ENCODE measurements at regions not wholly inside any gene's neighbourhood (a gene's known extent, or its start where the extent isn't known, plus 50 kb on each side); places are given as distances from the start of the nearest gene placed in this dataset.

DNA sequence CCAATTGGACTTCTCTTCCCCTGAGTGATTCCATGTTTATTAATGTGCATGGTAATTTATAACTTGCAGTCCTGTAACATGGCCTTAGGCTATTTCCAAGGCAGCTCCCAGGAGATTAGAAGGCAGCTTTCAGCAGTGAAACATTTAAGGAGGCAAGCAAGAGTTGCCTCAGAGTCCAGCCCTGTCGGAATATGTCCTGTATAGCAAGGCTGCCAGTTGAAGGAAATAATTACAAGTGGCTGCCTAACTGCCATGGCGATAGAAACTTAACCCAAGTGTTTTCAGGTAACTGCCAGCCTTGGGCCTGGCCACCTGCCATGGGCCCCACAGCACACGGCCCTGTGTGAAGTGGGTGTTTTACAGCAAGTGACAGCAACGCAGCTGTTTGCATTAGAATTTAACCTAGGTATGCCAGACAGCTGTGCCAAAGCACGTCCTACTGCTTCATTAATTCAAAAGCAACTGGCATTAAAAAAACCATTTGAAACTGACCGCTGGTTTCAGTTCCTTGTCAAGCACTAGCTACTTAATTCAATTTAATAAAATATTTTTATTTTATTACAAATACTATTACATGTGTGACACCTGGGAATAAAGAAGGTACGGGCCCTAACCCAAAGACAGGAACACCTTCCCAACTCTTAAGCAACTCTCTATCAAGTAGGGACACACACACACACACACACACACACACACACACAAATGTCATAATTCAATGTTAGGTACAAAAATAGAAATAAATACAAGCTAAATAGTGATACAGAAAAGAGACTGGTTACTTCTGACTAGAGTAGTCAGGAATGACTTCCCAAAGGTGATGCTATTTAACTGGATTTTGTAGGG lies 151.8 kb upstream of the HEY2 start:
- no peak for TF ChIP-seq ZNF274 (IDR thresholded peaks at IDR 0.05; ENCODE audit: low read depth, low read length)
- TF ChIP-seq YY1 (IDR thresholded peaks at IDR 0.05; ENCODE audit: insufficient read depth, insufficient read length): no peak
- TF ChIP-seq SUZ12 (IDR thresholded peaks at IDR 0.05; ENCODE audit: extremely low read depth, insufficient read depth, insufficient read length): no peak
- Histone ChIP-seq H3K9me3 (ENCODE audit: insufficient read depth, low read length) (no peaks in the 10 kb centered on the region), H3K36me3 (ENCODE audit: insufficient read depth, insufficient read length, low read length) (no peaks in the 10 kb centered on the region), H3K4me3 (ENCODE audit: insufficient read length, low read depth) (no peak overlapping the region), H3K9ac (ENCODE audit: insufficient read length, low read depth) (no peak overlapping the region), H3K4me1 (ENCODE audit: insufficient read depth, insufficient read length) (no peaks in the 10 kb centered on the region), H3K27me3 (ENCODE audit: insufficient read depth, insufficient read length) (no peaks in the 10 kb centered on the region)
- no peak for DNase-seq (ENCODE audit: low read depth, low spot score)

DNA sequence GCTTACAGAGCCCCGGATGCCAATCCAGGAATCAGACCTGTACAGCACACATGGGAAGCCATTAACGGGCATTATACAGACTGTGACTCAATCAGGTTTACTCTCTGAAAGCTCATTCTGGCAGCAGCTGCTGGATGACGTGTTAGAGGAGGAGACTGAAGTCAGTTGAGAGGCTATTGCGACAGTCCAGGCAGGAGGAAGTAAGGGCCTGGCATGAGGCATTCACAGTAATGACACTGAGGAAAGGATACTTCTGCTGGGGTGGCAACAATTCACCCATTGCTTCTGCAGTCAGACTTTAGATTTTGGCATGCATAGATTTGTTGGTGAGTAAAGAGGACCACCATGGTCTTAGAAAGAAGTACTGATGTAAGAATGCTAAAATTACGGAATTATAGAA lies 151.0 kb upstream of the HEY2 start:
- no peak for DNase-seq (ENCODE audit: low read depth, low spot score)
- H3K4me3 ChIP-seq (ENCODE audit: insufficient read length, low read depth): no peak overlapping the region
- H3K27me3 ChIP-seq (ENCODE audit: insufficient read depth, insufficient read length): no peaks in the 10 kb centered on the region
- no peaks in the 10 kb centered on the region for H3K9me3 ChIP-seq (ENCODE audit: insufficient read depth, low read length)
- TF ChIP-seq ZNF274 (IDR thresholded peaks at IDR 0.05; ENCODE audit: low read depth, low read length) (no peak), YY1 (IDR thresholded peaks at IDR 0.05; ENCODE audit: insufficient read depth, insufficient read length) (no peak), SUZ12 (IDR thresholded peaks at IDR 0.05; ENCODE audit: extremely low read depth, insufficient read depth, insufficient read length) (no peak)
- no peak overlapping the region for H3K9ac ChIP-seq (ENCODE audit: insufficient read length, low read depth)
- H3K4me1 ChIP-seq (ENCODE audit: insufficient read depth, insufficient read length): no peaks in the 10 kb centered on the region
- H3K36me3 ChIP-seq (ENCODE audit: insufficient read depth, insufficient read length, low read length): no peaks in the 10 kb centered on the region

DNA sequence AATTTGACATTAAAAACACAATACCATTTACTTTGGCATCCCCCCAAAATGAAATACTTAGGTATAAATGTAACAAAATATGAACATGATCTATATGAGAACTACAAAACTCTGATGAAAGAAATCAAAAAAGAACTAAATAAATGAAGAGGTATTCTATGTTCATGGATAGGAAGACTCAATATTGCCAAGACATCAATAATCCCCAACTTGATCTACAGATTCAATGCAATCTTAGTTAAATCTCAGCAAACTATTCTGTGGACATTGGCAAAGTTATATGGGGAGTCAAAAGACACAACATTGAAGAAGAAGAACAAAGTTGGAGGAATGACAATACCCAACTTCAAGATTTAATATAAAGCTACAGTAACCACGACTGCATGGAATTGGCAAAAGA lies 145.2 kb upstream of the HEY2 start:
- DNase-seq (ENCODE audit: low read depth, low spot score): no peak
- no peaks in the 10 kb centered on the region for H3K36me3 ChIP-seq (ENCODE audit: insufficient read depth, insufficient read length, low read length)
- H3K4me1 ChIP-seq (ENCODE audit: insufficient read depth, insufficient read length): no peaks in the 10 kb centered on the region
- H3K9me3 ChIP-seq (ENCODE audit: insufficient read depth, low read length): peaks cover 8% of the 10 kb centered on the region; the same call in 1 of the 2 replicates
- no peak overlapping the region for H3K4me3 ChIP-seq (ENCODE audit: insufficient read length, low read depth)
- H3K27me3 ChIP-seq (ENCODE audit: insufficient read depth, insufficient read length): no peaks in the 10 kb centered on the region
- TF ChIP-seq SUZ12 (IDR thresholded peaks at IDR 0.05; ENCODE audit: extremely low read depth, insufficient read depth, insufficient read length) (no peak), YY1 (IDR thresholded peaks at IDR 0.05; ENCODE audit: insufficient read depth, insufficient read length) (no peak), ZNF274 (IDR thresholded peaks at IDR 0.05; ENCODE audit: low read depth, low read length) (no peak)
- H3K9ac ChIP-seq (ENCODE audit: insufficient read length, low read depth): no peak overlapping the region

DNA sequence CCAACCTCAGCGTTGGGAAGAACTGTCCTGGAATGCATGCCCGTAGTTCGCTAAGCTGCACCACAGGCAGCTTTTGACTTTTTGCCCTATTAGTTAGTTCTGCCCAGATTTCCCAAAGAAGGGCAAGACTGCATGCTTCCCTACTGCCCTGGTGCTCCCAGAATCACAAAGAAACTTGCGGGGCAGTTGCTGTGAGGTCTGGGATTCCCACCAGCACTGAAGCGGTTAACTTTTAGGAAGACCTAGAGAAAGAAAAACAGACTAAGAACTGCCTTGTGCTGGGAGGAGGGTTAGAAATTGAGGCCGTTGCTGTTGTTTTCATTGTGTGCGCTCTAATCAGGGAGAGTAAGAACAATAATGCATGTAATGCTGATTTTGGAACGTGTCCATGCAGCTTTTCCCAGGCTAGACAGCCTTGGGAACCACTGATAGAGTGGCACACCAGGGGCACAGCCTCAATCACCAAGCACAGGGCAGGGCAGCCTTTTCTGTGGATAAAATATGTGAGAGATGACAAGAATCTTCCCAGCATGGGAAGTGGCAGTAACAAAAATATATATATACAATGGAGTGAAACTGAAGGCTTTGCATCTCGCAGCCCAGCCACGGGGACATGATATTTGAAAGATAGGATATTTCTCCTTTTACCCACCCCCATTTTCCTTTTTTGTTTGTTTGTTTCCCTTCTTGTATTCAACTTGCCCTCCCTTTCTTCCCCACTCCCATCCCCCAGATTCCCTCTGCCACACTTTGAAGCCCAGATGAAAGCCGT lies 137.7 kb upstream of the HEY2 start:
- no peak for DNase-seq (ENCODE audit: low read depth, low spot score)
- Histone ChIP-seq H3K9me3 (ENCODE audit: insufficient read depth, low read length) (no peaks in the 10 kb centered on the region), H3K9ac (ENCODE audit: insufficient read length, low read depth) (peak overlapping the region; percentile 45), H3K4me1 (ENCODE audit: insufficient read depth, insufficient read length) (no peaks in the 10 kb centered on the region), H3K36me3 (ENCODE audit: insufficient read depth, insufficient read length, low read length) (no peaks in the 10 kb centered on the region), H3K27me3 (ENCODE audit: insufficient read depth, insufficient read length) (no peaks in the 10 kb centered on the region), H3K4me3 (ENCODE audit: insufficient read length, low read depth) (no peak overlapping the region)
- no peak for TF ChIP-seq YY1 (IDR thresholded peaks at IDR 0.05; ENCODE audit: insufficient read depth, insufficient read length)
- TF ChIP-seq SUZ12 (IDR thresholded peaks at IDR 0.05; ENCODE audit: extremely low read depth, insufficient read depth, insufficient read length): no peak
- TF ChIP-seq ZNF274 (IDR thresholded peaks at IDR 0.05; ENCODE audit: low read depth, low read length): no peak

DNA sequence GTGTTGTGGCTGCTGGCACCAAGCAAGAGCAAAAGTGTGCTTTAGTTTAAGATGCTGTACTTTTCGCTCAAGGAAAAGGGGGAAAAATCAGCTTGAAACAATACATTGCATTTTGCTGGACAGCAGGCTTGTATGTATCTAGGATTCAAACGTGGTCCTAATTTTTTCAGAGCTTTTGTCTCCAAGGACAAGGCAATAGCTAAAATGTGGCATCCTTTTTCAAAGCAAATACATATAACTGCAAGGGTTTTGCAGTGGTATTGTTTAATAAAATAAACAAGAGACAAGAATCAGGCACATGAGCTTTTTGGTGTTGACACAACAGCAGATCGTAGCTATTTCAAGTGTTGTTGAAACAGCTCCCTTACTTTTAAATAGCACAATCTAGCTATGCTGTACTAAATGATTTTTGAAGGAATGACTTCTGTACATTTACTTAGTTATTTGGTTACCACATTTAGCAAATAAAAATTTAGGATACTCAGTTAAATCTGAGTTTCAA lies 137.0 kb upstream of the HEY2 start:
- Histone ChIP-seq H3K4me1 (ENCODE audit: insufficient read depth, insufficient read length) (no peaks in the 10 kb centered on the region), H3K9me3 (ENCODE audit: insufficient read depth, low read length) (no peaks in the 10 kb centered on the region), H3K36me3 (ENCODE audit: insufficient read depth, insufficient read length, low read length) (no peaks in the 10 kb centered on the region), H3K4me3 (ENCODE audit: insufficient read length, low read depth) (no peak overlapping the region), H3K27me3 (ENCODE audit: insufficient read depth, insufficient read length) (no peaks in the 10 kb centered on the region), H3K9ac (ENCODE audit: insufficient read length, low read depth) (peak overlapping the region; percentile 44)
- TF ChIP-seq YY1 (IDR thresholded peaks at IDR 0.05; ENCODE audit: insufficient read depth, insufficient read length) (no peak), ZNF274 (IDR thresholded peaks at IDR 0.05; ENCODE audit: low read depth, low read length) (no peak)
- no peak for DNase-seq (ENCODE audit: low read depth, low spot score)

DNA sequence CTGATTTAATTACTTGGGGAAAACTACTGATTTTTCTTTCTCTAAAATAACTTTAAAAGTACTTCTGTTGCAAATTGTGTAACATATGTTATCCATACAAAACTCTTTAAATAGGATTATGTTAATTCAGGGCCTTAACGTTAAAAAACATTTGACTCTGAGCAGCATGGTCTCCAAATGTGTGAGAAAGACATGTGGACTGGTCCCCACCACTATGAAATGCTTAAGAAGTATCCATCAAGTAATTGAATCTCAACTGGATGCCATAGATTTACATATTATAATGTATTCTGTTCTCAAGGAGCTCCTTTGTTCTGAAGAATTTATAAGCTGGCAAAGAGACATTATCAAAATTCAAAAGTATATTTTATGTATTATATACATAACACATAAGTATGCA lies 130.8 kb upstream of the HEY2 start:
- Histone ChIP-seq H3K9me3 (ENCODE audit: insufficient read depth, low read length) (no peaks in the 10 kb centered on the region), H3K27me3 (ENCODE audit: insufficient read depth, insufficient read length) (no peaks in the 10 kb centered on the region), H3K4me3 (ENCODE audit: insufficient read length, low read depth) (no peak overlapping the region), H3K4me1 (ENCODE audit: insufficient read depth, insufficient read length) (no peaks in the 10 kb centered on the region), H3K9ac (ENCODE audit: insufficient read length, low read depth) (no peak overlapping the region), H3K36me3 (ENCODE audit: insufficient read depth, insufficient read length, low read length) (no peaks in the 10 kb centered on the region)
- TF ChIP-seq YY1 (IDR thresholded peaks at IDR 0.05; ENCODE audit: insufficient read depth, insufficient read length) (no peak), SUZ12 (IDR thresholded peaks at IDR 0.05; ENCODE audit: extremely low read depth, insufficient read depth, insufficient read length) (no peak), ZNF274 (IDR thresholded peaks at IDR 0.05; ENCODE audit: low read depth, low read length) (no peak)
- DNase-seq (ENCODE audit: low read depth, low spot score): no peak

DNA sequence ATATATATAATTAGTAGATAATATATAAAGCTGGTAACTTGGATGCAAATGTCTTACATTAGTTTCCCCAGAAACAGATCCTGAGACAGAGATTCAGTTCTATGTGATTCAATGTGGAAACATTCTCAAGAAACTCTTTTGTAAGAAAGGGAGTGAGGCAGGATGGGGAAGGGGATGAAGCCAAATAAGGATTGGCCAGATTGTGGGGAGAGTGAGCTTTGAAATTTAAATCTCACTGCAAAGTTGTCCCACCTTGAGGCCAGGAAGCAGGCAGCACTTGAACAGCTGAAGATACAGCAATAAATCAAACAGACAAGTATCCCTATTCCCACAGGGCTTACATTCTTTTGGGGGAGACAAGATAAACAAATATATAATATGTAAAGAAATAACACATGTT lies 126.3 kb upstream of the HEY2 start:
- H3K36me3 ChIP-seq (ENCODE audit: insufficient read depth, insufficient read length, low read length): no peaks in the 10 kb centered on the region
- H3K4me3 ChIP-seq (ENCODE audit: insufficient read length, low read depth): no peak overlapping the region
- no peak overlapping the region for H3K9ac ChIP-seq (ENCODE audit: insufficient read length, low read depth)
- TF ChIP-seq YY1 (IDR thresholded peaks at IDR 0.05; ENCODE audit: insufficient read depth, insufficient read length) (no peak), ZNF274 (IDR thresholded peaks at IDR 0.05; ENCODE audit: low read depth, low read length) (no peak), SUZ12 (IDR thresholded peaks at IDR 0.05; ENCODE audit: extremely low read depth, insufficient read depth, insufficient read length) (no peak)
- no peaks in the 10 kb centered on the region for H3K4me1 ChIP-seq (ENCODE audit: insufficient read depth, insufficient read length)
- H3K27me3 ChIP-seq (ENCODE audit: insufficient read depth, insufficient read length): no peaks in the 10 kb centered on the region
- no peak for DNase-seq (ENCODE audit: low read depth, low spot score)
- H3K9me3 ChIP-seq (ENCODE audit: insufficient read depth, low read length): no peaks in the 10 kb centered on the region

Measured in NT2/D1 (cell line).